SK-N-SH treated with all-trans-retinoic acid at 6 μM for 48 hours (cell line): ENCODE measurements at regions not wholly inside any gene's neighbourhood (a gene's known extent, or its start where the extent isn't known, plus 50 kb on each side); places are given as distances from the start of the nearest gene placed in this dataset.

Experiments used
- ARNTL ChIP-seq: fragments of 450-650 bp; formaldehyde crosslinking; IDR thresholded peaks from 2 replicates; pipeline ENCODE4 v1.5.0; 2020; ENCODE audit warnings: low read depth, mild to moderate bottlenecking, moderate library complexity, borderline replicate concordance
- BACH2 ChIP-seq: fragments of 250-450 bp; sonication (Bioruptor Pico); IDR thresholded peaks from 2 replicates; pipeline ENCODE4 v1.9.0; 2021; ENCODE audit warnings: mild to moderate bottlenecking, borderline replicate concordance
- ESRRG ChIP-seq: fragments of 250-450 bp; sonication (Bioruptor Pico); IDR thresholded peaks from 2 replicates; pipeline ENCODE4 v1.6.1; 2021; ENCODE audit warnings: mild to moderate bottlenecking
- ISL1 ChIP-seq: fragments of 250-450 bp; sonication (Bioruptor Pico); IDR thresholded peaks from 2 replicates; pipeline ENCODE4 v2.1.2; 2022; ENCODE audit warnings: mild to moderate bottlenecking, moderate library complexity
- OSR1 ChIP-seq: fragments of 250-450 bp; sonication (Bioruptor Pico); IDR thresholded peaks from 2 replicates; pipeline ENCODE4 v1.8.0; 2022; ENCODE audit warnings: moderate library complexity, mild to moderate bottlenecking, inconsistent platforms
- PPARA ChIP-seq: fragments of 250-450 bp; sonication (Bioruptor Pico); IDR thresholded peaks from 2 replicates; pipeline ENCODE4 v1.5.0; 2020; ENCODE audit warnings: mild to moderate bottlenecking, borderline replicate concordance
- RARB ChIP-seq: fragments of 250-450 bp; sonication (Bioruptor Pico); IDR thresholded peaks from 2 replicates; pipeline ENCODE4 v1.8.0; 2021; ENCODE audit warnings: mild to moderate bottlenecking, moderate library complexity
- SNAI2 ChIP-seq: fragments of 250-450 bp; sonication (Bioruptor Pico); IDR thresholded peaks from 2 replicates; pipeline ENCODE4 v1.5.0; 2020; ENCODE audit warnings: mild to moderate bottlenecking, moderate library complexity
- TCF4 ChIP-seq: fragments of 250-450 bp; sonication (Bioruptor Pico); IDR thresholded peaks from 2 replicates; pipeline ENCODE4 v1.8.0; 2021; ENCODE audit warnings: mild to moderate bottlenecking, moderate library complexity, borderline replicate concordance
- ZNF8 ChIP-seq: fragments of 450-650 bp; formaldehyde crosslinking; IDR thresholded peaks from 2 replicates; pipeline ENCODE4 v1.5.0; 2020; ENCODE audit warnings: mild to moderate bottlenecking, moderate library complexity
- TF ChIP-seq, protein P1 (sequence below): fragments of 250-450 bp; sonication (Bioruptor Pico); IDR thresholded peaks from 2 replicates; pipeline ENCODE4 v1.5.0; 2020; ENCODE audit warnings: mild to moderate bottlenecking, moderate library complexity
- TF ChIP-seq, protein P2 (sequence below): fragments of 250-450 bp; sonication (Bioruptor Pico); IDR thresholded peaks from 2 replicates; pipeline ENCODE4 v1.8.0; 2020; ENCODE audit warnings: mild to moderate bottlenecking, moderate library complexity, borderline replicate concordance
- TF ChIP-seq, protein P3 (sequence below): fragments of 250-450 bp; sonication (Bioruptor Pico); IDR thresholded peaks from 2 replicates; pipeline ENCODE4 v1.5.1; 2020; ENCODE audit warnings: low read depth, mild to moderate bottlenecking, moderate library complexity

DNA sequence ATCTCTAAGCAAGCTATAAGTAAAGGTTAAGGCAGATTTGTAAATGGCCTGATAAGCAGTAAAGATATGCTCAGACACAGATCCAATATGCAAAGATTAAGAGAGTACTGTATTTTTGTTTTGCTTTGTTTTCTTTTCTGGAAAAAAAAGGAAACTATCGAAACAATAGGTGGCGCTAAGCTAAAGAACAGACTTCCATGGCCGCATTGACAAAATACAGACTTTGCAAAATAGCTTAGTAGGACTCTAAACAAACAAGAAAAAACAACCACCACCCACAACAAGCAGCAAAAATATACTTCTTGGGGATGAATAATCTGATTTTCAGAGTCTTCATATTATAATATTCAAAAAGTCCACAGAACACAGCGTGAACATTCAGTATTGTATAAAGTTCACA, 758.4 kb upstream of the ROBO1 start:
- TF ChIP-seq ISL1 (CRISPR knock-in tag) (no peak), BACH2 (CRISPR knock-in tag) (no peak), ZNF8 (no peak), RARB (no peak), ARNTL (CRISPR knock-in tag) (no peak), OSR1 (CRISPR knock-in tag) (no peak), SNAI2 (CRISPR knock-in tag) (no peak), ESRRG (CRISPR knock-in tag) (no peak), TCF4 (no peak), PPARA (CRISPR knock-in tag) (no peak)
- TF ChIP-seq, protein P1, sequence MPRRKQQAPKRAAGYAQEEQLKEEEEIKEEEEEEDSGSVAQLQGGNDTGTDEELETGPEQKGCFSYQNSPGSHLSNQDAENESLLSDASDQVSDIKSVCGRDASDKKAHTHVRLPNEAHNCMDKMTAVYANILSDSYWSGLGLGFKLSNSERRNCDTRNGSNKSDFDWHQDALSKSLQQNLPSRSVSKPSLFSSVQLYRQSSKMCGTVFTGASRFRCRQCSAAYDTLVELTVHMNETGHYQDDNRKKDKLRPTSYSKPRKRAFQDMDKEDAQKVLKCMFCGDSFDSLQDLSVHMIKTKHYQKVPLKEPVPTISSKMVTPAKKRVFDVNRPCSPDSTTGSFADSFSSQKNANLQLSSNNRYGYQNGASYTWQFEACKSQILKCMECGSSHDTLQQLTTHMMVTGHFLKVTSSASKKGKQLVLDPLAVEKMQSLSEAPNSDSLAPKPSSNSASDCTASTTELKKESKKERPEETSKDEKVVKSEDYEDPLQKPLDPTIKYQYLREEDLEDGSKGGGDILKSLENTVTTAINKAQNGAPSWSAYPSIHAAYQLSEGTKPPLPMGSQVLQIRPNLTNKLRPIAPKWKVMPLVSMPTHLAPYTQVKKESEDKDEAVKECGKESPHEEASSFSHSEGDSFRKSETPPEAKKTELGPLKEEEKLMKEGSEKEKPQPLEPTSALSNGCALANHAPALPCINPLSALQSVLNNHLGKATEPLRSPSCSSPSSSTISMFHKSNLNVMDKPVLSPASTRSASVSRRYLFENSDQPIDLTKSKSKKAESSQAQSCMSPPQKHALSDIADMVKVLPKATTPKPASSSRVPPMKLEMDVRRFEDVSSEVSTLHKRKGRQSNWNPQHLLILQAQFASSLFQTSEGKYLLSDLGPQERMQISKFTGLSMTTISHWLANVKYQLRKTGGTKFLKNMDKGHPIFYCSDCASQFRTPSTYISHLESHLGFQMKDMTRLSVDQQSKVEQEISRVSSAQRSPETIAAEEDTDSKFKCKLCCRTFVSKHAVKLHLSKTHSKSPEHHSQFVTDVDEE = no peak
- TF ChIP-seq, protein P2, sequence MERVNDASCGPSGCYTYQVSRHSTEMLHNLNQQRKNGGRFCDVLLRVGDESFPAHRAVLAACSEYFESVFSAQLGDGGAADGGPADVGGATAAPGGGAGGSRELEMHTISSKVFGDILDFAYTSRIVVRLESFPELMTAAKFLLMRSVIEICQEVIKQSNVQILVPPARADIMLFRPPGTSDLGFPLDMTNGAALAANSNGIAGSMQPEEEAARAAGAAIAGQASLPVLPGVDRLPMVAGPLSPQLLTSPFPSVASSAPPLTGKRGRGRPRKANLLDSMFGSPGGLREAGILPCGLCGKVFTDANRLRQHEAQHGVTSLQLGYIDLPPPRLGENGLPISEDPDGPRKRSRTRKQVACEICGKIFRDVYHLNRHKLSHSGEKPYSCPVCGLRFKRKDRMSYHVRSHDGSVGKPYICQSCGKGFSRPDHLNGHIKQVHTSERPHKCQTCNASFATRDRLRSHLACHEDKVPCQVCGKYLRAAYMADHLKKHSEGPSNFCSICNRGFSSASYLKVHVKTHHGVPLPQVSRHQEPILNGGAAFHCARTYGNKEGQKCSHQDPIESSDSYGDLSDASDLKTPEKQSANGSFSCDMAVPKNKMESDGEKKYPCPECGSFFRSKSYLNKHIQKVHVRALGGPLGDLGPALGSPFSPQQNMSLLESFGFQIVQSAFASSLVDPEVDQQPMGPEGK = no peak
- TF ChIP-seq, protein P3, sequence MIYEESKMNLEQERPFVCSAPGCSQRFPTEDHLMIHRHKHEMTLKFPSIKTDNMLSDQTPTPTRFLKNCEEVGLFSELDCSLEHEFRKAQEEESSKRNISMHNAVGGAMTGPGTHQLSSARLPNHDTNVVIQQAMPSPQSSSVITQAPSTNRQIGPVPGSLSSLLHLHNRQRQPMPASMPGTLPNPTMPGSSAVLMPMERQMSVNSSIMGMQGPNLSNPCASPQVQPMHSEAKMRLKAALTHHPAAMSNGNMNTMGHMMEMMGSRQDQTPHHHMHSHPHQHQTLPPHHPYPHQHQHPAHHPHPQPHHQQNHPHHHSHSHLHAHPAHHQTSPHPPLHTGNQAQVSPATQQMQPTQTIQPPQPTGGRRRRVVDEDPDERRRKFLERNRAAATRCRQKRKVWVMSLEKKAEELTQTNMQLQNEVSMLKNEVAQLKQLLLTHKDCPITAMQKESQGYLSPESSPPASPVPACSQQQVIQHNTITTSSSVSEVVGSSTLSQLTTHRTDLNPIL (CRISPR knock-in tag) = no peak
